ENCODE measurements at regions not wholly inside any gene's neighbourhood (a gene's known extent, or its start where the extent isn't known, plus 50 kb on each side); places are given as distances from the start of the nearest gene placed in this dataset.

- H2AFZ ChIP-seq (ENCODE audit: low read depth, low read length) = no peak overlapping the region
- no peak overlapping the region for H3K4me3 ChIP-seq (ENCODE audit: insufficient read depth in 1 of 2, low read depth in 1 of 2, low read length in 2 of 2)
- no peak overlapping the region for H3K27ac ChIP-seq (ENCODE audit: low read length, poor library complexity, severe bottlenecking)
- H2BK12ac ChIP-seq (ENCODE audit: low read length in 2 of 2) = no peak overlapping the region
- no peak for DNase-seq
- no peak overlapping the region for H4K8ac ChIP-seq (ENCODE audit: low read length)
- H3K4me1 ChIP-seq (ENCODE audit: control insufficient read depth, insufficient read depth, low read depth, low read length) = no peaks in the 10 kb centered on the region
- H2BK120ac ChIP-seq (ENCODE audit: low read depth, low read length) = no peak overlapping the region
- H3K79me1 ChIP-seq (replicated peaks; ENCODE audit: low read length, poor library complexity, severe bottlenecking) = no peaks in the 10 kb centered on the region
- H3K4me2 ChIP-seq (ENCODE audit: low read length, poor library complexity, severe bottlenecking) = no peak overlapping the region
- H2BK5ac ChIP-seq (ENCODE audit: low read depth, low read length, poor library complexity, severe bottlenecking) = no peak overlapping the region
- H3K9me3 ChIP-seq (ENCODE audit: control insufficient read depth, low read length) = no peaks in the 10 kb centered on the region
- peaks cover 0 to 2% of the 10 kb centered on the region in 2 experiments for H3K27me3 ChIP-seq (ENCODE audit: control insufficient read depth in 1 of 2, insufficient read depth in 1 of 2, low read length in 2 of 2)
- no peaks in the 10 kb centered on the region for H3K36me3 ChIP-seq (ENCODE audit: control insufficient read depth in 1 of 2, insufficient read depth in 2 of 2, low read depth in 1 of 2, low read length in 2 of 2)
- no peak overlapping the region for H3K23ac ChIP-seq (ENCODE audit: low read length in 2 of 2)
- H2AK5ac ChIP-seq (ENCODE audit: low read length, severe bottlenecking) = no peak overlapping the region
- H3K9ac ChIP-seq (ENCODE audit: low read length) = no peak overlapping the region
- H4K91ac ChIP-seq (ENCODE audit: low read length) = no peak overlapping the region
- H3K18ac ChIP-seq (ENCODE audit: low read depth in 1 of 2, low read length in 2 of 2) = no peak overlapping the region
- 72% methylated on average over 7 of the region's 7 CpGs for WGBS
- H2BK15ac ChIP-seq (ENCODE audit: low read depth, poor library complexity, severe bottlenecking) = no peak overlapping the region
- no peak overlapping the region for H3K4ac ChIP-seq (ENCODE audit: low read depth in 1 of 2, low read length in 2 of 2)
- H3K14ac ChIP-seq (ENCODE audit: low read length in 2 of 2) = no peak overlapping the region
These were observed 117.5 kb downstream of the CCNA1 start for GRCh38 chr13:36549755-36550154.

GRCh38 chr13:36550177-36550576 lies 117.9 kb downstream of the CCNA1 start:
- Histone ChIP-seq H2AK5ac (ENCODE audit: low read length, severe bottlenecking) (no peak overlapping the region), H2BK120ac (ENCODE audit: low read depth, low read length) (no peak overlapping the region), H4K91ac (ENCODE audit: low read length) (no peak overlapping the region), H3K4ac (ENCODE audit: low read depth in 1 of 2, low read length in 2 of 2) (no peak overlapping the region), H3K18ac (ENCODE audit: low read depth in 1 of 2, low read length in 2 of 2) (no peak overlapping the region), H2BK15ac (ENCODE audit: low read depth, poor library complexity, severe bottlenecking) (no peak overlapping the region), H3K4me3 (ENCODE audit: insufficient read depth in 1 of 2, low read depth in 1 of 2, low read length in 2 of 2) (no peak overlapping the region), H3K27ac (ENCODE audit: low read length, poor library complexity, severe bottlenecking) (no peak overlapping the region), H2BK5ac (ENCODE audit: low read depth, low read length, poor library complexity, severe bottlenecking) (no peak overlapping the region), H3K9me3 (ENCODE audit: control insufficient read depth, low read length) (no peaks in the 10 kb centered on the region), H3K4me1 (ENCODE audit: control insufficient read depth, insufficient read depth, low read depth, low read length) (no peaks in the 10 kb centered on the region), H3K4me2 (ENCODE audit: low read length, poor library complexity, severe bottlenecking) (no peak overlapping the region), H2BK12ac (ENCODE audit: low read length in 2 of 2) (no peak overlapping the region), H3K23ac (ENCODE audit: low read length in 2 of 2) (no peak overlapping the region), H3K14ac (ENCODE audit: low read length in 2 of 2) (no peak overlapping the region), H3K27me3 (ENCODE audit: control insufficient read depth in 1 of 2, insufficient read depth in 1 of 2, low read length in 2 of 2) (peaks cover 0 to 2% of the 10 kb centered on the region in 2 experiments), H3K9ac (ENCODE audit: low read length) (no peak overlapping the region), H3K79me1 (replicated peaks; ENCODE audit: low read length, poor library complexity, severe bottlenecking) (no peaks in the 10 kb centered on the region), H4K8ac (ENCODE audit: low read length) (no peak overlapping the region), H2AFZ (ENCODE audit: low read depth, low read length) (no peak overlapping the region), H3K36me3 (ENCODE audit: control insufficient read depth in 1 of 2, insufficient read depth in 2 of 2, low read depth in 1 of 2, low read length in 2 of 2) (no peaks in the 10 kb centered on the region)
- 69% methylated on average over 2 of the region's 2 CpGs for WGBS
- DNase-seq = no peak

GRCh38 chr13:36551445-36551844 lies 119.2 kb downstream of the CCNA1 start:
- no peak overlapping the region for H2AK5ac ChIP-seq (ENCODE audit: low read length, severe bottlenecking)

GRCh38 chr13:36552334-36552733 lies 120.0 kb downstream of the CCNA1 start:
- Histone ChIP-seq H3K4me3 (ENCODE audit: insufficient read depth in 1 of 2, low read depth in 1 of 2, low read length in 2 of 2) (no peak overlapping the region), H3K36me3 (ENCODE audit: control insufficient read depth in 1 of 2, insufficient read depth in 2 of 2, low read depth in 1 of 2, low read length in 2 of 2) (no peaks in the 10 kb centered on the region), H3K79me1 (replicated peaks; ENCODE audit: low read length, poor library complexity, severe bottlenecking) (no peaks in the 10 kb centered on the region), H3K4ac (ENCODE audit: low read depth in 1 of 2, low read length in 2 of 2) (no peak overlapping the region), H3K14ac (ENCODE audit: low read length in 2 of 2) (no peak overlapping the region), H3K9me3 (ENCODE audit: control insufficient read depth, low read length) (no peaks in the 10 kb centered on the region), H3K18ac (ENCODE audit: low read depth in 1 of 2, low read length in 2 of 2) (no peak overlapping the region), H2BK120ac (ENCODE audit: low read depth, low read length) (no peak overlapping the region), H3K23ac (ENCODE audit: low read length in 2 of 2) (no peak overlapping the region), H2AK5ac (ENCODE audit: low read length, severe bottlenecking) (no peak overlapping the region), H2AFZ (ENCODE audit: low read depth, low read length) (no peak overlapping the region), H2BK15ac (ENCODE audit: low read depth, poor library complexity, severe bottlenecking) (no peak overlapping the region), H3K4me2 (ENCODE audit: low read length, poor library complexity, severe bottlenecking) (no peak overlapping the region), H3K4me1 (ENCODE audit: control insufficient read depth, insufficient read depth, low read depth, low read length) (no peaks in the 10 kb centered on the region), H2BK5ac (ENCODE audit: low read depth, low read length, poor library complexity, severe bottlenecking) (no peak overlapping the region), H2BK12ac (ENCODE audit: low read length in 2 of 2) (no peak overlapping the region), H3K27ac (ENCODE audit: low read length, poor library complexity, severe bottlenecking) (no peak overlapping the region), H4K91ac (ENCODE audit: low read length) (no peak overlapping the region), H3K9ac (ENCODE audit: low read length) (no peak overlapping the region), H4K8ac (ENCODE audit: low read length) (no peak overlapping the region), H3K27me3 (ENCODE audit: control insufficient read depth in 1 of 2, insufficient read depth in 1 of 2, low read length in 2 of 2) (peaks cover 0 to 2% of the 10 kb centered on the region in 2 experiments)
- 83% methylated on average over 1 of the region's 1 CpG for WGBS
- no peak for DNase-seq

More at GRCh38 chr13:36551445-36551844, 119.2 kb downstream of the CCNA1 start:
- no peak overlapping the region for H3K23ac ChIP-seq (ENCODE audit: low read length in 2 of 2)
- DNase-seq = no peak
- no peak overlapping the region for H3K14ac ChIP-seq (ENCODE audit: low read length in 2 of 2)
- no peaks in the 10 kb centered on the region for H3K4me1 ChIP-seq (ENCODE audit: control insufficient read depth, insufficient read depth, low read depth, low read length)
- H3K36me3 ChIP-seq (ENCODE audit: control insufficient read depth in 1 of 2, insufficient read depth in 2 of 2, low read depth in 1 of 2, low read length in 2 of 2) = no peaks in the 10 kb centered on the region
- H3K18ac ChIP-seq (ENCODE audit: low read depth in 1 of 2, low read length in 2 of 2) = no peak overlapping the region
- H3K9ac ChIP-seq (ENCODE audit: low read length) = no peak overlapping the region
- no peaks in the 10 kb centered on the region for H3K9me3 ChIP-seq (ENCODE audit: control insufficient read depth, low read length)
- H3K27ac ChIP-seq (ENCODE audit: low read length, poor library complexity, severe bottlenecking) = no peak overlapping the region
- no peak overlapping the region for H2BK5ac ChIP-seq (ENCODE audit: low read depth, low read length, poor library complexity, severe bottlenecking)
- peaks cover 0 to 2% of the 10 kb centered on the region in 2 experiments for H3K27me3 ChIP-seq (ENCODE audit: control insufficient read depth in 1 of 2, insufficient read depth in 1 of 2, low read length in 2 of 2)
- H3K4me3 ChIP-seq (ENCODE audit: insufficient read depth in 1 of 2, low read depth in 1 of 2, low read length in 2 of 2) = no peak overlapping the region
- no peak overlapping the region for H4K91ac ChIP-seq (ENCODE audit: low read length)
- no peak overlapping the region for H4K8ac ChIP-seq (ENCODE audit: low read length)
- no peak overlapping the region for H2BK12ac ChIP-seq (ENCODE audit: low read length in 2 of 2)
- H3K79me1 ChIP-seq (replicated peaks; ENCODE audit: low read length, poor library complexity, severe bottlenecking) = no peaks in the 10 kb centered on the region
- no peak overlapping the region for H2BK120ac ChIP-seq (ENCODE audit: low read depth, low read length)
- 87% methylated on average over 3 of the region's 3 CpGs for WGBS
- H3K4ac ChIP-seq (ENCODE audit: low read depth in 1 of 2, low read length in 2 of 2) = no peak overlapping the region
- H3K4me2 ChIP-seq (ENCODE audit: low read length, poor library complexity, severe bottlenecking) = no peak overlapping the region
- H2BK15ac ChIP-seq (ENCODE audit: low read depth, poor library complexity, severe bottlenecking) = no peak overlapping the region
- H2AFZ ChIP-seq (ENCODE audit: low read depth, low read length) = no peak overlapping the region

Measured in mesenchymal stem cell (in vitro differentiated cells and primary cell).